ENCODE measurements at regions not wholly inside any gene's neighbourhood (a gene's known extent, or its start where the extent isn't known, plus 50 kb on each side); places are given as distances from the start of the nearest gene placed in this dataset.

DNA sequence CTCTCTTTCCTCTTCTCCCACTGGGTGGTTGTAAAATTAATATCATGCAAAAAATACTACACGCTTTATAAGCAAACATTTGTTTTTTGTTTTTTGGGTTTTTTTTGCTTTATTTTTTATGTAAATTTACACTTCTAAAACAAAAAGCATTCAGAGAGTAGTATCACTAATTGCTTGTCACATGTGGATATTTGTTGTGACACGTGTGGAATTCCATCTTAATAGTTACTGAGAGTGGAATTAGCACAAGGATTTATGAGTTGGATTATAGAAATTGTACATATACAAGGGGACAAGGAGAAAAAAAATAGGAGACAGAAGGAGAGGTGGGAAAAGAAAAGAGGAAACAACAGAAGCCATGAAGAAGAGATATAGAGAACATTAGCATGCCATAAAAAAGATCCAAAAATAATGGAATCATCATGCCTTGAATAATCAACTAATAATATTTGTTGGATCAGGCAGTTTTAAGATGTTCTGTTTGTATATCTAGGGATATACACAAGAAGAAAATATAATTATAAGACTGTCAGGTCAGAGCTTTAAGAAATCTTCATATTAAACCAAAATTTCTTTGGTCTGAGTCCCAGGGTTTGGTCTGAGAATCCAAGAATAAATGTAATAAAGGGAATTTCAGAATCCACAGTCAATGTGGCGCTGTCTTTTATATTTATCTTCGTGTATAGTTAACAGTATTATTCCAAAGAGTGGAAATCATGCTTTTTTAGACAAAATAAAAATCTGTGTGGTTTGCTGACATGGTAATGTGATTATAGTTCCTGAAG is 98.5 kb upstream of the INTU start:
- WGBS, 3 donors: 76% methylated on average over 4 of the region's 4 CpGs
- H3K4me1 ChIP-seq: no peaks in the 10 kb centered on the region
- TF ChIP-seq, protein P1, sequence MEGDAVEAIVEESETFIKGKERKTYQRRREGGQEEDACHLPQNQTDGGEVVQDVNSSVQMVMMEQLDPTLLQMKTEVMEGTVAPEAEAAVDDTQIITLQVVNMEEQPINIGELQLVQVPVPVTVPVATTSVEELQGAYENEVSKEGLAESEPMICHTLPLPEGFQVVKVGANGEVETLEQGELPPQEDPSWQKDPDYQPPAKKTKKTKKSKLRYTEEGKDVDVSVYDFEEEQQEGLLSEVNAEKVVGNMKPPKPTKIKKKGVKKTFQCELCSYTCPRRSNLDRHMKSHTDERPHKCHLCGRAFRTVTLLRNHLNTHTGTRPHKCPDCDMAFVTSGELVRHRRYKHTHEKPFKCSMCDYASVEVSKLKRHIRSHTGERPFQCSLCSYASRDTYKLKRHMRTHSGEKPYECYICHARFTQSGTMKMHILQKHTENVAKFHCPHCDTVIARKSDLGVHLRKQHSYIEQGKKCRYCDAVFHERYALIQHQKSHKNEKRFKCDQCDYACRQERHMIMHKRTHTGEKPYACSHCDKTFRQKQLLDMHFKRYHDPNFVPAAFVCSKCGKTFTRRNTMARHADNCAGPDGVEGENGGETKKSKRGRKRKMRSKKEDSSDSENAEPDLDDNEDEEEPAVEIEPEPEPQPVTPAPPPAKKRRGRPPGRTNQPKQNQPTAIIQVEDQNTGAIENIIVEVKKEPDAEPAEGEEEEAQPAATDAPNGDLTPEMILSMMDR (IDR thresholded peaks at IDR 0.05): no peak
- H3K4me3 ChIP-seq: no peak overlapping the region
- no peak for ATAC-seq
- H3K9me3 ChIP-seq: no peaks in the 10 kb centered on the region
- no peak overlapping the region for H3K27ac ChIP-seq
- no peaks in the 10 kb centered on the region for H3K36me3 ChIP-seq (ENCODE audit: insufficient read depth in 1 of 2, low read depth in 1 of 2)
- H3K27me3 ChIP-seq (ENCODE audit: insufficient read depth in 3 of 3, low read length in 2 of 3): no peaks in the 10 kb centered on the region
- DNase-seq: no peak
- intact Hi-C loops (cut with DNase I): no loop called here

DNA sequence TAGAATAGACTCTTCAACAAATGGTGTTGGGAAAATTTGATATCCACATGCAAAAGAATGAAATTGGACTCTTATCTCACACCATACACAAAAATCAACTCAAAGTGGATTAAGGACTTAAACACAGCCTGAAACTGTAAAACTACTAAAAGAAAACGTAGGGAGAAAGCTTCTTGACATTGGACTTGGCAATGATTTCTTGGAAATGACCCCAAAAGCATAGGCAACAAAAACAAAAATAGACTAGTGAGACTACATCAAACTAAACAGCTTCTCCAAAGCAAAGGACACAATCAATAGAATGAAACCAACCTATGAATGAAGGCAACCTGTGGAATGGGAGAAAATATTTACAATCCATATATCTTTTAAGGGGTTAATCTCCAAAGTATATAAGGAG is 94.7 kb upstream of the INTU start:
- Histone ChIP-seq H3K4me1 (no peaks in the 10 kb centered on the region), H3K36me3 (ENCODE audit: insufficient read depth in 1 of 2, low read depth in 1 of 2) (no peaks in the 10 kb centered on the region), H3K27me3 (ENCODE audit: insufficient read depth in 3 of 3, low read length in 2 of 3) (no peaks in the 10 kb centered on the region), H3K9me3 (no peaks in the 10 kb centered on the region), H3K4me3 (no peak overlapping the region), H3K27ac (no peak overlapping the region)
- TF ChIP-seq, protein P1 (IDR thresholded peaks at IDR 0.05): no peak
- WGBS, 3 donors: 30 to 48% (median 36%) methylated on average over 1 of the region's 1 CpG
- intact Hi-C loops (cut with DNase I): no loop called here
- ATAC-seq: no peak
- no peak for DNase-seq

DNA sequence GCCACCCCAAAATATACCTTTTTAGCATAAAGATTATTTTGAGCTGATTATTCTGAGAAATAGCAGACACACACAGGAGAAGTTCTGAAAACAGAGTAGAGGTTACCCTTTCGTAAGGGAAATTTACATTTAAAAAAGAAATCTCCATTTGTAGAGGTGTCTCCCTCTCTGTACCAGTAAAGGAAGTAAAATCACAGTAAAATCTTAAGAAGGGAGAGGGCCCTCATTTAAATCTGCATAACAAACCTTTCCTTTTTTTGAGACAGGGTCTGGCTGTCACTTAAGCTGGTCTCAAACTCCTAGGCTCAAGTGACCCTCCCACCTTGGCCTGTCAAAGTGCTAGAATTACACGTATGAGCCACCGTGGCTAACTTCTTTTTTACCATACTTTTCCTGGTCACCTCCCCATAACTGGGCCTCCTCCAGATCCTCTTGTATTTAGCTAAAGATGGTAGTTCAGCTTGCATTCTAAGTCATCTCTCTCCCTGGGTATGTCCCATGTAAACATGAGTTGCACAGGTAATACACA is 92.2 kb upstream of the INTU start:
- Histone ChIP-seq H3K27me3 (ENCODE audit: insufficient read depth in 3 of 3, low read length in 2 of 3) (no peaks in the 10 kb centered on the region), H3K27ac (no peak overlapping the region), H3K9me3 (no peaks in the 10 kb centered on the region), H3K36me3 (ENCODE audit: insufficient read depth in 1 of 2, low read depth in 1 of 2) (no peaks in the 10 kb centered on the region), H3K4me1 (no peaks in the 10 kb centered on the region), H3K4me3 (no peak overlapping the region)
- TF ChIP-seq, protein P1 (IDR thresholded peaks at IDR 0.05): no peak
- DNase-seq (no peak), ATAC-seq (no peak)
- intact Hi-C loops (cut with DNase I): no loop called here
- 47 to 59% (median 54%) methylated on average over 3 of the region's 3 CpGs for WGBS, 3 donors

DNA sequence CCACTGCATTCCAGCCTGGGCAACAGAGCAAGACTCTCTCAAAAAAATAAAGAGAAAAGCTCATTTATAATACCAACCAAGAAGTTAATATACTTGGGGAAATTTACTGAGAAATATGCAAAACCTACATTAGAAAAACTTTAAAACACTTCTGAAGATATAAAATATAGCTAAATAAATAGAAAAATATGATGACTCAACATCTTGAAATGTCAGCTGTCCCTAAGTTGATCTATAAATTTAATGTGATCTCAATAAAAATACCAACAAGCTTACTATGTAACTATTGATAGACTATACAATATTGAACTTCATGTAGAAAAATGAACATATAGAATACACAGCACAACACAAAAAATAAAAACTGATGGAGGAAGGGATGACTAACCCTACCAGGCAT is 87.5 kb upstream of the INTU start:
- TF ChIP-seq, protein P1 (IDR thresholded peaks at IDR 0.05): no peak
- ATAC-seq (no peak), DNase-seq (no peak)
- Histone ChIP-seq H3K4me3 (no peak overlapping the region), H3K27me3 (ENCODE audit: insufficient read depth in 3 of 3, low read length in 2 of 3) (no peaks in the 10 kb centered on the region), H3K9me3 (no peaks in the 10 kb centered on the region), H3K36me3 (ENCODE audit: insufficient read depth in 1 of 2, low read depth in 1 of 2) (no peaks in the 10 kb centered on the region), H3K27ac (no peak overlapping the region), H3K4me1 (no peaks in the 10 kb centered on the region)
- intact Hi-C loops (cut with DNase I): no loop called here

Measured in psoas muscle (tissue), 7 donors.